A673 (cell line): ENCODE measurements at regions not wholly inside any gene's neighbourhood (a gene's known extent, or its start where the extent isn't known, plus 50 kb on each side); places are given as distances from the start of the nearest gene placed in this dataset.

Experiments
- BruUV-seq: library from RNA; stranded (reverse); fragments of 400-500 nt; replicated peaks from 2 replicates; lab custom pipeline; 2021; lab: Mats Ljungman, UMichigan
- CTCF ChIA-PET: fragments of 300-600 bp; sonication (Branson Sonifier 250); formaldehyde crosslinking; loops from one replicate; lab custom pipeline; 2022; ENCODE audit warnings: antibody characterized with exemption; lab: Charles Lee
- POLR2A ChIA-PET: fragments of 300-600 bp; sonication (Branson Sonifier 250); formaldehyde crosslinking; loops from one replicate; lab custom pipeline; 2022; ENCODE audit warnings: antibody characterized with exemption; ENCODE audit not compliant: low non-redundant PET; lab: Charles Lee
- DNase-seq: peaks from one replicate; pipeline ENCODE4 v3.0.0-alpha.2; 2015; ENCODE audit warnings: low spot score
- H3K27ac ChIP-seq: fragments of 200-600 bp; sonication (generic); 2 replicates; pipeline ENCODE4 v1.5.1; 2016; ENCODE audit warnings: mixed run types, low read depth, mild to moderate bottlenecking, mixed read lengths, antibody characterized with exemption, low read length; ENCODE audit not compliant: poor library complexity, severe bottlenecking
- H3K27me3 ChIP-seq: fragments of 200-600 bp; sonication (generic); replicated peaks from 2 replicates; pipeline ENCODE4 v1.6.1; 2017; ENCODE audit warnings: mixed run types, low read depth, mild to moderate bottlenecking, mixed read lengths, antibody characterized with exemption, low read length; ENCODE audit not compliant: insufficient read depth, poor library complexity
- H3K36me3 ChIP-seq: fragments of 200-600 bp; sonication (generic); 2 replicates; pipeline ENCODE4 v1.6.1; 2016; ENCODE audit warnings: mixed run types, mild to moderate bottlenecking, mixed read lengths, antibody characterized with exemption, low read length; ENCODE audit not compliant: insufficient read depth, poor library complexity, severe bottlenecking
- H3K4me1 ChIP-seq: fragments of 200-600 bp; sonication (generic); 2 replicates; pipeline ENCODE4 v1.6.1; 2017; ENCODE audit warnings: mixed run types, mild to moderate bottlenecking, mixed read lengths, antibody characterized with exemption, low read length; ENCODE audit not compliant: insufficient read depth, poor library complexity, severe bottlenecking
- H3K4me3 ChIP-seq: fragments of 200-600 bp; sonication (generic); 2 replicates; pipeline ENCODE4 v1.5.1; 2016; ENCODE audit warnings: low read depth, mixed run types, mild to moderate bottlenecking, mixed read lengths, low read length; ENCODE audit not compliant: poor library complexity, severe bottlenecking
- H3K9me3 ChIP-seq: fragments of 200-600 bp; sonication (generic); 2 replicates; pipeline ENCODE4 v1.6.1; 2016; ENCODE audit warnings: mixed run types, low read depth, mild to moderate bottlenecking, mixed read lengths, antibody characterized with exemption, low read length; ENCODE audit not compliant: poor library complexity, severe bottlenecking
- EZH2 ChIP-seq: fragments of 200-600 bp; sonication (generic); IDR thresholded peaks from 2 replicates; pipeline ENCODE4 v1.6.1; 2017; ENCODE audit warnings: borderline replicate concordance, low read depth, mild to moderate bottlenecking, mixed read lengths, antibody characterized with exemption, low read length; ENCODE audit not compliant: poor library complexity, severe bottlenecking
- intact Hi-C: fragments of 100-400 bp; cut with micrococcal nuclease; formaldehyde crosslinking; loops from one replicate; pipeline ENCODE4 v1.10.0; 2022; ENCODE audit not compliant: unreplicated experiment
- TF ChIP-seq, protein P1 (sequence below): fragments of 300-800, 200-600 bp; sonication (generic); conservative IDR thresholded peaks from 2 replicates; pipeline ENCODE4 v1.5.1; 2017; ENCODE audit warnings: low read depth, mild to moderate bottlenecking, antibody characterized with exemption, low read length, moderate library complexity, mixed read lengths

DNA sequence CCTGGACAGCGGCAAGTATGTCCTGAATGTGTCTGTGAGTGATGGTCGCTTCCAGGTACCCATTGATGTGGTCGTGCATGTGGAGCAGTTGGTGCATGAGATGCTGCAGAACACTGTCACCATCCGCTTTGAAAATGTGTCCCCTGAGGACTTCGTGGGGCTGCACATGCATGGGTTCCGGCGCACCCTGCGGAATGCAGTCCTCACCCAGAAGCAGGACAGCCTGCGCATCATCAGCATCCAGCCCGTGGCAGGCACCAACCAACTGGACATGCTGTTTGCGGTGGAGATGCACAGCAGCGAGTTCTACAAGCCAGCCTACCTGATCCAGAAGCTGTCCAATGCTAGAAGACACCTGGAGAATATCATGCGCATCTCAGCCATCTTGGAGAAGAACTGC, 125.3 kb upstream of the MTNR1B start:
- Histone ChIP-seq H3K27me3 (no peaks in the 10 kb centered on the region), H3K4me1 (peaks cover 20% of the 10 kb centered on the region), H3K27ac (no peak overlapping the region), H3K4me3 (no peak overlapping the region), H3K36me3 (no peaks in the 10 kb centered on the region), H3K9me3 (no peaks in the 10 kb centered on the region)
- intact Hi-C loops, result no loop called here
- no peak for DNase-seq
- no TSS peak for BruUV-seq
- ChIA-PET CTCF (no interaction called here), POLR2A (no interaction called here)
- TF ChIP-seq, protein P1, sequence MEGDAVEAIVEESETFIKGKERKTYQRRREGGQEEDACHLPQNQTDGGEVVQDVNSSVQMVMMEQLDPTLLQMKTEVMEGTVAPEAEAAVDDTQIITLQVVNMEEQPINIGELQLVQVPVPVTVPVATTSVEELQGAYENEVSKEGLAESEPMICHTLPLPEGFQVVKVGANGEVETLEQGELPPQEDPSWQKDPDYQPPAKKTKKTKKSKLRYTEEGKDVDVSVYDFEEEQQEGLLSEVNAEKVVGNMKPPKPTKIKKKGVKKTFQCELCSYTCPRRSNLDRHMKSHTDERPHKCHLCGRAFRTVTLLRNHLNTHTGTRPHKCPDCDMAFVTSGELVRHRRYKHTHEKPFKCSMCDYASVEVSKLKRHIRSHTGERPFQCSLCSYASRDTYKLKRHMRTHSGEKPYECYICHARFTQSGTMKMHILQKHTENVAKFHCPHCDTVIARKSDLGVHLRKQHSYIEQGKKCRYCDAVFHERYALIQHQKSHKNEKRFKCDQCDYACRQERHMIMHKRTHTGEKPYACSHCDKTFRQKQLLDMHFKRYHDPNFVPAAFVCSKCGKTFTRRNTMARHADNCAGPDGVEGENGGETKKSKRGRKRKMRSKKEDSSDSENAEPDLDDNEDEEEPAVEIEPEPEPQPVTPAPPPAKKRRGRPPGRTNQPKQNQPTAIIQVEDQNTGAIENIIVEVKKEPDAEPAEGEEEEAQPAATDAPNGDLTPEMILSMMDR, result no peak
- TF ChIP-seq EZH2, result no peak

- CTCF ChIA-PET, result no interaction called here
- Histone ChIP-seq H3K27me3 (no peaks in the 10 kb centered on the region), H3K4me1 (peaks cover 8% of the 10 kb centered on the region), H3K27ac (no peak overlapping the region), H3K9me3 (no peaks in the 10 kb centered on the region), H3K4me3 (no peak overlapping the region), H3K36me3 (no peaks in the 10 kb centered on the region)
- no peak for DNase-seq
- POLR2A ChIA-PET, result no interaction called here
- TF ChIP-seq EZH2, result no peak
- TF ChIP-seq, protein P1, result no peak
- intact Hi-C loops, result no loop called here
- BruUV-seq, result no TSS peak
These were observed 124.1 kb upstream of the MTNR1B start for GRCh38 chr11:92845390-92845789.

GRCh38 chr11:92845805-92846204, 123.6 kb upstream of the MTNR1B start:
- intact Hi-C loops, result no loop called here
- peaks cover 7% of the 10 kb centered on the region for H3K4me1 ChIP-seq
- no peak overlapping the region for H3K4me3 ChIP-seq
- no TSS peak for BruUV-seq
- no peaks in the 10 kb centered on the region for H3K36me3 ChIP-seq
- ChIA-PET POLR2A (no interaction called here), CTCF (no interaction called here)
- no peaks in the 10 kb centered on the region for H3K27me3 ChIP-seq
- no peak overlapping the region for H3K27ac ChIP-seq
- DNase-seq, result no peak
- H3K9me3 ChIP-seq, result no peaks in the 10 kb centered on the region
- TF ChIP-seq, protein P1, result no peak
- TF ChIP-seq EZH2, result no peak
